ENCODE measurements at regions not wholly inside any gene's neighbourhood (a gene's known extent, or its start where the extent isn't known, plus 50 kb on each side); places are given as distances from the start of the nearest gene placed in this dataset.

GRCh38 chr10:83801983-83802382 lies 337.3 kb upstream of the GHITM start:
- Histone ChIP-seq H3K79me2 (ENCODE audit: control insufficient read depth in 1 of 2, insufficient read depth in 2 of 2, low read length in 2 of 2) (no peaks in the 10 kb centered on the region), H3K4ac (replicated peaks; ENCODE audit: insufficient read length, low read depth, low read length) (no peak overlapping the region), H3K4me3 (ENCODE audit: extremely low read depth in 1 of 4, insufficient read depth in 2 of 4, low read depth in 3 of 4, low read length in 4 of 4) (no peak overlapping the region), H3K79me1 (ENCODE audit: low read depth, low read length) (no peaks in the 10 kb centered on the region), H3K9ac (replicated peaks in 1 of 4; ENCODE audit: extremely low read depth in 1 of 4, low read depth in 3 of 4, low read length in 3 of 4) (no peak overlapping the region), H3K36me3 (ENCODE audit: control insufficient read depth in 2 of 4, insufficient read depth in 4 of 4, low read length in 3 of 4) (no peaks in the 10 kb centered on the region), H3K4me2 (ENCODE audit: insufficient read depth in 1 of 2, low read depth in 2 of 2, low read length in 2 of 2) (no peak overlapping the region), H2BK20ac (ENCODE audit: low read length) (no peak overlapping the region), H3K56ac (replicated peaks; ENCODE audit: insufficient read length, low read depth, low read length) (no peak overlapping the region), H3K23ac (ENCODE audit: insufficient read length) (no peak overlapping the region), H3K14ac (ENCODE audit: insufficient read length) (no peak overlapping the region), H3K18ac (ENCODE audit: extremely low read depth, low read length) (no peak overlapping the region), H3K9me3 (ENCODE audit: insufficient read depth in 2 of 2, low read depth in 1 of 2, low read length in 1 of 2) (no peaks in the 10 kb centered on the region), H2BK15ac (ENCODE audit: low read length) (no peak overlapping the region), H4K8ac (ENCODE audit: extremely low read depth, insufficient read depth, low read length) (no peak overlapping the region), H2AK5ac (ENCODE audit: low read depth, low read length) (no peak overlapping the region), H2BK120ac (replicated peaks; ENCODE audit: low read depth, low read length) (no peak overlapping the region), H2AFZ (ENCODE audit: low read length) (no peak overlapping the region), H3K27me3 (replicated peaks in 1 of 4; ENCODE audit: control insufficient read depth in 3 of 4, extremely low read depth in 1 of 4, insufficient read depth in 3 of 4, low read length in 3 of 4) (no peaks in the 10 kb centered on the region), H3K27ac (ENCODE audit: low read depth, low read length) (no peak overlapping the region), H2BK12ac (ENCODE audit: low read depth, low read length) (no peak overlapping the region), H4K5ac (ENCODE audit: insufficient read length, low read depth, low read length) (no peak overlapping the region), H2BK5ac (ENCODE audit: low read depth, low read length) (no peak overlapping the region), H3K4me1 (replicated peaks in 1 of 4; ENCODE audit: control insufficient read depth in 3 of 4, insufficient read depth in 4 of 4, low read length in 3 of 4) (no peaks in the 10 kb centered on the region), H4K91ac (replicated peaks; ENCODE audit: insufficient read length, low read length) (no peak overlapping the region), H3K23me2 (ENCODE audit: low read depth, low read length) (no peaks in the 10 kb centered on the region), H4K20me1 (replicated peaks in 1 of 2; ENCODE audit: control insufficient read depth in 1 of 2, insufficient read depth in 2 of 2, low read length in 2 of 2) (peaks cover 0 to 2% of the 10 kb centered on the region in 2 experiments)
- FAIRE-seq (no peak), DNase-seq (ENCODE audit: low read depth in 1 of 2, low spot score in 2 of 2) (no peak)
- CTCF ChIA-PET (ENCODE audit: partially characterized antibody), result interaction anchor here (1.0 to 1.8 kb wide), 5 partner anchors 10 to 158 kb away, joined by 3 to 12 read pairs (median 7); no protein-coding TSS in a partner anchor
- TF ChIP-seq TCF12 (IDR thresholded peaks at IDR 0.05; ENCODE audit: low read depth, low read length) (no peak), RAD21 (IDR thresholded peaks at IDR 0.05 in 1 of 2, conservative IDR thresholded peaks at IDR 0.05 in 1 of 2; ENCODE audit: low read depth in 2 of 2, low read length in 2 of 2) (peak; percentile 76 to 78), ATF3 (IDR thresholded peaks at IDR 0.05; ENCODE audit: insufficient read depth, low read depth, low read length) (no peak), CTCF (IDR thresholded peaks at IDR 0.05; ENCODE audit: control extremely low read depth in 1 of 3, insufficient read depth in 1 of 3, low read depth in 1 of 3, low read length in 3 of 3) (peak in 2 of 3 experiments; percentile 37 to 40; a peak in 3 of 4 replicates)
- POLR2A ChIA-PET (ENCODE audit: partially characterized antibody), result no interaction called here
